Stomach (tissue), 8 donors: ENCODE measurements at regions not wholly inside any gene's neighbourhood (a gene's known extent, or its start where the extent isn't known, plus 50 kb on each side); places are given as distances from the start of the nearest gene placed in this dataset.

Experiments
- DNase-seq, 2 donors: peaks; one replicate each; pipeline versions ENCODE4 v3.0.0 to v3.0.0-alpha.2; 2013 to 2019
- H3K27ac ChIP-seq, 5 donors: fragments of 200-600 bp in 4 of 5; sonication (generic) in 4 of 5; one replicate each; pipeline ENCODE4 v1.5.1; 2013 to 2019; ENCODE audit warnings: mild to moderate bottlenecking in 1 of 5, moderate library complexity in 1 of 5
- H3K27me3 ChIP-seq, 3 donors: fragments of 200-600 bp; sonication (generic); one replicate each; pipeline ENCODE4 v1.5.1; 2017 to 2019; ENCODE audit warnings: mixed run types in 1 of 3
- H3K36me3 ChIP-seq, 4 donors: fragments of 200-600 bp; sonication (generic); 1 replicate in 3 of 4; 2 replicates in 1 of 4; pipeline ENCODE4 v1.5.1; 2016 to 2019
- H3K4me1 ChIP-seq, 4 donors: fragments of 200-600 bp; sonication (generic); one replicate each; pipeline ENCODE4 v1.5.1; 2016 to 2019
- H3K4me3 ChIP-seq, 4 donors: fragments of 200-600 bp; sonication (generic) in 3 of 4; one replicate each; pipeline ENCODE4 v1.5.1; 2016 to 2019; ENCODE audit warnings: mild to moderate bottlenecking in 1 of 4
- H3K9me3 ChIP-seq, 4 donors: fragments of 200-600 bp; sonication (generic); one replicate each; pipeline ENCODE4 v1.5.1; 2016 to 2019
- EP300 ChIP-seq: sonication (generic); formaldehyde crosslinking; IDR thresholded peaks from one replicate; pipeline ENCODE4 v1.6.1; 2017; ENCODE audit warnings: antibody characterized with exemption
- POLR2A ChIP-seq, 4 donors: fragments of 450-650 bp; IDR thresholded peaks; one replicate each; pipeline ENCODE4 v1.6.1; 2016; ENCODE audit warnings: antibody characterized with exemption in 4 of 4, control low read depth in 2 of 4, mild to moderate bottlenecking in 1 of 4, moderate library complexity in 1 of 4
- POLR2AphosphoS5 ChIP-seq, 3 donors: sonication (generic); formaldehyde crosslinking; IDR thresholded peaks; one replicate each; pipeline ENCODE4 v1.6.1; 2016; ENCODE audit warnings: antibody characterized with exemption in 3 of 3
- WGBS, 5 donors: extraction: QIAGEN DNeasy Blood & Tissue Kit in 3 of 5; methylation state at CpG; one replicate each; pipeline versions ENCODE4 v1.1.5 to v1.1.7; 2013 to 2018; 5-methylcytosine and 5-hydroxymethylcytosine counted together
- intact Hi-C: fragments of 100-400 bp; cut with DNase I; formaldehyde crosslinking; loops from one replicate; pipeline ENCODE4 v1.15.1; 2023; ENCODE audit warnings: low total_unique reads
- TF ChIP-seq, protein P1 (sequence below), 7 experiments: fragments of 450-650 bp in 4 of 7; fragments of 200-600 bp in 3 of 7; sonication (generic) in 3 of 7; IDR thresholded peaks; one replicate each; pipeline ENCODE4 v1.5.1; 2016 to 2019; ENCODE audit warnings: antibody characterized with exemption in 7 of 7, control low read depth in 2 of 7, mild to moderate bottlenecking in 1 of 7
- donor health status: healthy with polysubstance abuse.
- donor health status: Bipolar disorder and iron deficiency.
- donor health status: healthy.

DNA sequence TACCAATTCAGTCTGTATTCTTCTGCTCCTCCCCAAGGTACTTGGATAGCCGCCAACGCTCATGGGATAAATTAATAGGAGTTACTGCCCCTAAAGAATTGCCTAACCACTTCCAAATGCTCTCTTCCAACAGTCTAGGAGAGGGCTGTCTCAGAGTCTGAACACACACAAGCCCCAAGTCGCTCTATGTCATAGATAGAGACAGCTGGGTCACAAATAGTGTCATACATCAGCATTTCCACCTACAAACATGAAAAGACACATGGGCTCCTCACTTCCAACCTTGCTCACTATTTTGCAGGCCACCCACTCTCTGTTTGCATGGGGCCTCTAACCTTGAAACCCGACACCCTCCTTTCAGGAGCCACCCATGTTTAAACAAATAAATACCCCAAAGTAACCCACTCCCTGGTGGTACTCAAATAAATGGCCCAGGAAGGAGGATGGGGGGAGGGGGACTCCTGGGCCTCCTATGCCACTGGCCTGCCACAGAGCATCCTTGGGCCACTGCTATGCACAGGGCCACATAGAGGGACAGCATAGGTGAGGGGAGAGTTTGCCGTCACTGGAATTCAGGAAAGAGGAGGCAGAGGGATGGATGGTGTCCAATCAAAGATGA, 265.9 kb downstream of the SOX9 start:
- H3K9me3 ChIP-seq, result no peaks in the 10 kb centered on the region
- peaks cover 7 to 43% (median 29%) of the 10 kb centered on the region in 4 donors for H3K4me1 ChIP-seq
- H3K36me3 ChIP-seq, result no peaks in the 10 kb centered on the region
- intact Hi-C loops, result no loop called here
- TF ChIP-seq EP300 (no peak), POLR2AphosphoS5 (IDR thresholded peaks at IDR 0.05) (no peak), POLR2A (IDR thresholded peaks at IDR 0.05) (no peak)
- TF ChIP-seq, protein P1, sequence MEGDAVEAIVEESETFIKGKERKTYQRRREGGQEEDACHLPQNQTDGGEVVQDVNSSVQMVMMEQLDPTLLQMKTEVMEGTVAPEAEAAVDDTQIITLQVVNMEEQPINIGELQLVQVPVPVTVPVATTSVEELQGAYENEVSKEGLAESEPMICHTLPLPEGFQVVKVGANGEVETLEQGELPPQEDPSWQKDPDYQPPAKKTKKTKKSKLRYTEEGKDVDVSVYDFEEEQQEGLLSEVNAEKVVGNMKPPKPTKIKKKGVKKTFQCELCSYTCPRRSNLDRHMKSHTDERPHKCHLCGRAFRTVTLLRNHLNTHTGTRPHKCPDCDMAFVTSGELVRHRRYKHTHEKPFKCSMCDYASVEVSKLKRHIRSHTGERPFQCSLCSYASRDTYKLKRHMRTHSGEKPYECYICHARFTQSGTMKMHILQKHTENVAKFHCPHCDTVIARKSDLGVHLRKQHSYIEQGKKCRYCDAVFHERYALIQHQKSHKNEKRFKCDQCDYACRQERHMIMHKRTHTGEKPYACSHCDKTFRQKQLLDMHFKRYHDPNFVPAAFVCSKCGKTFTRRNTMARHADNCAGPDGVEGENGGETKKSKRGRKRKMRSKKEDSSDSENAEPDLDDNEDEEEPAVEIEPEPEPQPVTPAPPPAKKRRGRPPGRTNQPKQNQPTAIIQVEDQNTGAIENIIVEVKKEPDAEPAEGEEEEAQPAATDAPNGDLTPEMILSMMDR (IDR thresholded peaks at IDR 0.05), result no peak
- H3K27me3 ChIP-seq, result no peaks in the 10 kb centered on the region
- H3K4me3 ChIP-seq, result no peak overlapping the region
- peak overlapping the region in 1 of 5 donors; percentile 56 for H3K27ac ChIP-seq
- 52 to 77% (median 73%) methylated on average over 5 of the region's 5 CpGs for WGBS, 5 donors
- no peak for DNase-seq

GRCh38 chr17:72387487-72387886, 266.7 kb downstream of the SOX9 start:
- H3K9me3 ChIP-seq, result no peaks in the 10 kb centered on the region
- no peaks in the 10 kb centered on the region for H3K36me3 ChIP-seq
- intact Hi-C loops, result no loop called here
- no peak for DNase-seq
- no peaks in the 10 kb centered on the region for H3K27me3 ChIP-seq
- H3K4me3 ChIP-seq, result no peak overlapping the region
- 35 to 59% (median 42%) methylated on average over 7 of the region's 7 CpGs for WGBS, 5 donors
- H3K27ac ChIP-seq, result peak overlapping the region in 2 of 5 donors; percentile 39 to 56
- peaks cover 7 to 44% (median 29%) of the 10 kb centered on the region in 4 donors for H3K4me1 ChIP-seq
- TF ChIP-seq, protein P1 (IDR thresholded peaks at IDR 0.05), result no peak
- TF ChIP-seq POLR2AphosphoS5 (IDR thresholded peaks at IDR 0.05), result no peak
- no peak for TF ChIP-seq POLR2A (IDR thresholded peaks at IDR 0.05)

DNA sequence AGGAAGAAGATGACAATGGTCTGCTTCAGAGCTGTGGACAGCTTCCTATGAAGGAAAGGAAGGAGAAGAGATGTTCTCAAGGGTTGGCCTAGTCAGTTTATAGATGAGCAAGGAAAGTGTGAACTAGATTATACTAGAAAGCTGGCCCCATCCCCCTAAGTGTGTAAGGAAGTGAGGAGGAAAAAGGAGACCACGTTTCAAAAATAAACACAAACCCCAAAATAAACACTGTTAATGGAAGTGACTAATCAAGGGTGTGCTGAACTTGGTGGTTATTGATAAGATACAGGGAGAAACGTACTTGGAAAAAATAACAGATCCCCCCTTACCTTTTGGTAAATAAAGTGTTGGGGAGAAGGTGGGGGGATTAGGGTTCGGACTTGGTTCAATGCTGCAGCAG, 267.1 kb downstream of the SOX9 start:
- intact Hi-C loops, result no loop called here
- no peak for DNase-seq
- WGBS, 5 donors, result 12 to 34% (median 24%) methylated on average over 3 of the region's 3 CpGs
- peaks cover 7 to 44% (median 28%) of the 10 kb centered on the region in 4 donors for H3K4me1 ChIP-seq
- H3K27me3 ChIP-seq, result no peaks in the 10 kb centered on the region
- H3K36me3 ChIP-seq, result no peaks in the 10 kb centered on the region
- peak overlapping the region in 2 of 5 donors; percentile 39 to 56 for H3K27ac ChIP-seq
- H3K4me3 ChIP-seq, result no peak overlapping the region
- TF ChIP-seq POLR2AphosphoS5 (IDR thresholded peaks at IDR 0.05), result peak in 2 of 3 donors; percentile 13 to 25
- TF ChIP-seq POLR2A (IDR thresholded peaks at IDR 0.05), result no peak
- no peak for TF ChIP-seq EP300
- TF ChIP-seq, protein P1 (IDR thresholded peaks at IDR 0.05), result no peak
- no peaks in the 10 kb centered on the region for H3K9me3 ChIP-seq

DNA sequence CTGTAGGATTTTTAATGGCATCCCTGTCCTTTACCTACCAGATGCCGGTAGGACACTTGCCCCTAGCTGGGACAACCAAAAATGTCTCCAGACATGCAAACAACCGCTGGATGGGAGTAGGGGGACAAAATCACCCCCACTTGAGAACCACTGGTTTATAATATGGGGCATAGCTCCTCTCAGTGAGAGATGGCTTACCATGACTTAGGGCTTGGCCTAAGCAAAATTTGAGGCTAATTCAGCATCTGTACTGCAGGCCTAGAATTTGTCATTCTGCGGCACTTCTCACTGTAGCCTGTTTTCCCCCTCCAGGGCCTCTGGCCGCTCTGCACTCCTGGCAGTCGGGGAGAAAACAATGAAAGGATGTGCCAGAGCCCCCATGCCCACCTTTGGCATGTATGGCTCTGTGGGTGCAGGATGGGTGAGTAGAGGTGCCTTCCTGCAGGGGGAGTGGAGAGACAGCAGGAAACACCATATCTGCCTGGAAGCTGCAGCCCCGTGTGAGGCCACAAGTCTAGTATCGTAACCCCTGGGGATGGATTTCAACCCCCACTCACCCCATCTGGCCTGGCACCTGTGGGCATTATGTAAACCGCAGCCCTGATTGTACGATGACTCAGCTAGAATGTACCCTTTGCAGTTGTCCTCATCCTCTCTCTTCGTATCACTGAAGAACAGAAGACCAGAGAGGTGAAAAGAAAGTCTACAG, 268.1 kb downstream of the SOX9 start:
- intact Hi-C loops, result no loop called here
- peak overlapping the region in 2 of 5 donors; percentile 8 to 10 for H3K27ac ChIP-seq
- H3K36me3 ChIP-seq, result no peaks in the 10 kb centered on the region
- H3K4me3 ChIP-seq, result no peak overlapping the region
- TF ChIP-seq POLR2AphosphoS5 (IDR thresholded peaks at IDR 0.05) (peak in 1 of 3 donors; percentile 6), POLR2A (IDR thresholded peaks at IDR 0.05) (no peak), EP300 (no peak)
- TF ChIP-seq, protein P1 (IDR thresholded peaks at IDR 0.05), result peak in 1 of 7 experiments; percentile 30
- WGBS, 5 donors, result 59 to 82% (median 68%) methylated on average over 9 to 10 of the region's 10 CpGs
- no peaks in the 10 kb centered on the region for H3K9me3 ChIP-seq
- DNase-seq, result no peak
- H3K4me1 ChIP-seq, result peaks cover 7 to 45% (median 28%) of the 10 kb centered on the region in 4 donors
- H3K27me3 ChIP-seq, result no peaks in the 10 kb centered on the region
